ENCODE measurements at regions not wholly inside any gene's neighbourhood (a gene's known extent, or its start where the extent isn't known, plus 50 kb on each side); places are given as distances from the start of the nearest gene placed in this dataset.

DNA sequence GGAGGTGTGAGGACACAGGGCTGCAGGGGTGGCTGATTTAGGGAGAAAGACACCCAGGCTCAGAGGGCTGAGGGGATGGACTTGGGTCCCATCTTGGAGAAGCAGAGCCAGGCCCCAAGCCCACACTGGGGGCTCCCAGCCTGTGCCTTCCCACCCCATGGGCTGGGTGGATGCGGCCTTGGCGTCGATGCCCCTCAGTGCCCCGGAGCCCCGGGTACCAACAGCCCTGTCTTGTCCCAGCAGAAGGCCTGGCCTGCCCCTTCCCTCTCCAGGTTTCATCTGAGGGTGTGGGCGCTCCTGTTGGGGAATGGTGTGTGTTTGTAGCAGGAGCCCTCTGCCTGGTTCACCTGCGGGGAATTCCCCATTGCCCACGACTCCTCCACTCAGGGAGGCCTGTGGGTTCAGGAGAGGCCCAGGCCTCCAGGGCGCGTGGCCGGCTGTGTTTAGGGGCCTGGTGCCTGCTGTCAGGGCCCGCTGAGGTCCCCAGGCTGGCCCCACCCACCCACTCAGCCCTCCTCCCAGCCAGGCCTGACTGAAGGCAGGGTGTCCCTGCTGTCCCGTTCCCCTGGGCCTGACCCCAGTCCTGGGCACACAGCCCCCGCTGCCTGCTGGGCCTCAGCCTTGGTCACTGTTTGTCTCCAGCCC, 51.1 kb upstream of the BEGAIN start:
- DNase-seq = no peak

DNA sequence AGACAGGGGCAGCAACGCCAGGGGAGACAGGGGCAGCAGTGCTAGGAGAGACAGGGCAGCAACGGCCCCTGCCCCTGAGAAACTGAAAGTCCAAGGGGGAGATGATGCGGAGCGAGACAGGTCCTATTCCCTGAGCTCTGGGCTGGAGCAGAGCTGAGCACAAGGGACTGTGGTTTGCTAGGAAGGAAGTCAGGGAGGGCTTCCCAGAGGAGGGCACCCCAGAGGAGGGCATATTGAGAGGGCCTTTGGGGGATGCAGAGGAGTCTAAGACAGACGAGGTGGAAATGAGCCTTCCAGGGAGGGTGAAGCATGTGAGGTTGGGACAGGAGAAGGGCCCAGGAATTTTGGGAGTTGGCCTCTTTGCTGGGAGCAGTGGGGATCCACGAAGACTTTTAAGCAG, 52.1 kb upstream of the BEGAIN start:
- DNase-seq = no peak

DNA sequence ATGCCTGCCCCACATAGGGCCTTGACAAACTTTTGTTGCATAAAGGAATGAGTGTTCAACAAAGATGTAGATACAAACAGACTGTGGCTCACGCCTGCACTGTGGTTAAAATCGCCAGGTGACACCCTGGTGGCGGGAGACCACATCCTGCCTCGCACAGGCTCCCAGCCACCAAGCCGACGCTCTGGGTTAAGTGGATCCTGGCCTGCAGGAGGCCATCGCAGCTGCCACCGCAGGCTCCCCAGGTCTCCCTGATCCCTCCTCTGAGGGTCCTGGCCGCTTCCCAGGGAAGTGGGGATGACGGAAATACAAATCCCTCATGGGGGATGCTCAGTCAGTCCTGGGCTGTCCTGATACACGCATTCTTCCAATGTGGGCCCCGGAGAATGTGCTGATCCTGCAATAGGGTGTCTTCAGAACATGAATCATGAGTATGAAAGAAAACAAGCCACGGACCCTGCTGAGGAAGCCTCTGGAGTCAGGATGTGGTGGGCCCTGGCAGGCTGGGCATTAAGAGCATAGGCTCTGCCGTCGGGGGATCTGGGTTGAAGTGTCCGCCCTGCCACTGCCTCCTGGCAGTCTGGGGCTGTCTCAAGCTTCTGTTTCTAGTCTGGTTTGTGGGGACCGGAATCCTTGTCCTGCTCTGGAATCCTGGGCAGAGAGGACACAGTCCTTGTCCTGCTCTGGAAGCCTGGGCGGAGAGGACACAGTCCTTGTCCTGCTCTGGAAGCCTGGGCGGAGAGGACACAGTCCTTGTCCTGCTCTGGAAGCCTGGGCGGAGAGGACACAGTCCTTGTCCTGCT, 53.5 kb upstream of the BEGAIN start:
- no peak for DNase-seq

DNA sequence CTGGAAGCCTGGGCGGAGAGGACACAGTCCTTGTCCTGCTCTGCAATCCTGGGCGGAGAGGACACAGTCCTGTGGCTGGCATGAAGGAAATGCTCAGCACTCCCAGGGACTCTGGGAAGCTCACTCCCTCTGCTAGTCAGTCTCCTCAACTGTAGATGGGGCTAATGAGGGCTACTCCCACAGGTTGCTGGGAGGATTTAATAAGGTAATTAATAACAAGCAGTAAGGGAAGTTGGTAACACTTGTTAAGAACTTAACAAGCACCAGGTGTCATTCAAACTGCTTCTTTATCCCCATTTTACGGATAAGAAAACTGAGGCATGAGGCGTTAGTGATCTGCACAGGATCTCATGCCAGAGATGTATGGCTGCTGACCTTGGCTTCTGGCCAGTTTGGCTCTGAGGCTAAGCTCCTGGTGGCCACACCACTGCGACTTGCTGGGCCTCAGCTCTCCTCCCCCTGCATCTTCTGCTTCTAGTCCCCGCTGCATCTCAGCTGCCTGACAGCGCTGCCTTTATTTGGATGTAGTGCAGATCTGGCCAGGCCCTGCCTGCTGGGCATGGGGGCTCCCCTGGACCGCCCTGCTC, 54.1 kb upstream of the BEGAIN start:
- no peak for DNase-seq

DNA sequence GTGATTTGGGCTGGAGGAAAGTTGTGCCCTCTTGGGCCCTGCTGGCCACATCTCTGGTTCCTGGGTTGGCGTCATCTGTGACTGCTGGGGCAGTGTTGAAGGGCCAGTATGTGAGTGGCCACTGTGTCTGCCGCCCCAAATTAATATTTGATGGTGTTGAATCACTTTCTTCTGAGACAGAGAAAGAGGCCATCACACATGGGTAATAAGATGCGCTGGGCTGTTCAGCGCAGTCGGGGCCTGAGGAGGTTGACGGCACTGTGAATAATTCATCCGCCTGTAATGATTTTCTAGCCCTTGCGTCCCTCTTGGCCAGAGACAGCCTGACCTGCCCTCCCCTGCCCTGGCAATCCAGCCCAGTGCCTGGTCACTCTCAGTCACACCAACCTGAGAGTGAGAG, 56.2 kb upstream of the BEGAIN start:
- DNase-seq = no peak

DNA sequence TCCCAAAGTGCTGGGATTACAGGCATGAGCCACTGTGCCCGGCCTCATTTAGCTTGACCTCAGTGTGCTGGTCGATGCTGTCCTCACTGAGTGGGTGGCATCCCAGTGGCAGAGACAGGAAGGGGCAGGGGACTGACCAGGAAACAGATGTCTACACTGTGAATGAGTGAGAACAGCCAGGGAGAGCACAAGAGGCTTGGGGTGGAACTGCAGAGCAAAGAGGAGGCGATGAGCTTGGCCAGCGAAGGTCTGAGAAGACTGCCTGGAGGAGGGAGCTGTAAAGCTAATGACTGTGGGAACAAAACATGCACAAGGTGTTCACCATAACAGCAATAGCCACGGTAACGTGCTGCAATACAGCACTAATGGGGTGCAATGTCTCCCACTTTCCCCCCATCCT, 57.2 kb upstream of the BEGAIN start:
- DNase-seq = no peak

DNA sequence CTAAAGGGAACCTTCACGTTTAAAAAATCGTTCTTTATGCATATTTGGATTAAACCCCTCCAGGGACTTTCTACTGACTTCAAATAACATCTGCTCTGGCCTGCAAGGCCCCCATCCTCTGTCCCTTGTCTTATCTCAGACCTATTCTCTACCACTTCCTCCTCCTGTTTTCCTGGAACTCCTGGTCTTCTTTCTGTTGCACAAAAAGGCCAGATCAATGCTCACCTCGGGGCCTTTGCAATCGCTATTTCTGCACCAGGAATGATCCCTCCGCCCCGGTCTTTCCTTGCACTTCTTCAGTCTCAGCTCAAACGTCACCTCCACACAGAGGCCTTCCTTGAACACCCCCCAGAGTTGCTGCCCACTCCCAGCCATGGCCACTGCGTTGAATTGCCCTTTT, 57.6 kb upstream of the BEGAIN start:
- no peak for DNase-seq

DNA sequence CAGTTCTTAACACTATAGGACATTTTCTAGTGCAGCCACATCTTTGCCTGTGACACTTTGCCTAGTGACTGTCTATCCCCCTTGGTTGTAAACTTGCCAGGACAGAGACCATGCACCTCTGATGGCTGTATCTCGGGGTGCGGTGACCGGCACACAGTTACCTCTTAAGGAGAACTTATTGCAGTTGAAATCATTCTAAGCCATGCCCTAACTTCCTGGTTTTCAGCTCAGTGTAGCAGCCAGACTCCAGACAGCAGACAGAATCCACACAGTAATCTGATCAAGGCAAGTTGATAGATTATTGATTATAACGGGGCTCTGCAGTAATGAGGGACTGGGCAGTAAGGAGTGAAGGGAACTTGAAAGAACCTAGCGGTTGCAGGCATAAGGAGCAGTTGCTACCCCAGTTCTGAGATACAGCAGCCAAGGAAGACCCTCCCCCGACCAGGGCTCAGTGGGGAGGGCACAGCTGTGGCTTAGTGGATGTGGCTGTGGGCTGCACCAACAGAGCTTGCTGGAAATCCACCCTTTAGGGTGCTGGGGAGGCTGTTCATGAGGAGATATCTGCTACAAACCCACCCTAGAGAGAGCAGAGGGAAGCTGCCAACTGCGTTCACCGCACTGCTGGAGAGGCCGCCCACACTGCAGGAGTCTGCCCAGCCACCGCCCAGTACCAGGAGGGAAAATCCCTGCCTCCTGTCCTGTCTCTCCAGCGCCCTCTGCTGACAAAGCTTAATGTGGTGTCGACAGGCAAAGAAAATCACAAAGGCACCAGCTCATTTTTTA, 58.2 kb upstream of the BEGAIN start:
- peak; percentile 44 for DNase-seq

DNA sequence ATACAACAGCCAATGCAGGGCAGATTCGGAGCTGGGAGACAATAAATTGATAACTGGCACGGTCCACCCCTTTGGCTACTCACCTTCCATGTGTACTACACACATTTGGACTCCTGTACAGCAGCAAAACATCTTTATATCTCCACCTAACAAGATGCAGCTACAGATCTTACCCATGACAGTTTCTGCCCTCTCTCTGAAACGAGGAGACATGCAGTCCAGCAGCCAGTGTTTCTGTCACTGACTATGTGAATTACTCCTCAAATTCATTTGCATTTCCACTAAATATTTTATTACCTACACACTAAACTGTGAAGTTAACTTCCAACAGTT, 58.7 kb upstream of the BEGAIN start:
- no peak for DNase-seq

DNA sequence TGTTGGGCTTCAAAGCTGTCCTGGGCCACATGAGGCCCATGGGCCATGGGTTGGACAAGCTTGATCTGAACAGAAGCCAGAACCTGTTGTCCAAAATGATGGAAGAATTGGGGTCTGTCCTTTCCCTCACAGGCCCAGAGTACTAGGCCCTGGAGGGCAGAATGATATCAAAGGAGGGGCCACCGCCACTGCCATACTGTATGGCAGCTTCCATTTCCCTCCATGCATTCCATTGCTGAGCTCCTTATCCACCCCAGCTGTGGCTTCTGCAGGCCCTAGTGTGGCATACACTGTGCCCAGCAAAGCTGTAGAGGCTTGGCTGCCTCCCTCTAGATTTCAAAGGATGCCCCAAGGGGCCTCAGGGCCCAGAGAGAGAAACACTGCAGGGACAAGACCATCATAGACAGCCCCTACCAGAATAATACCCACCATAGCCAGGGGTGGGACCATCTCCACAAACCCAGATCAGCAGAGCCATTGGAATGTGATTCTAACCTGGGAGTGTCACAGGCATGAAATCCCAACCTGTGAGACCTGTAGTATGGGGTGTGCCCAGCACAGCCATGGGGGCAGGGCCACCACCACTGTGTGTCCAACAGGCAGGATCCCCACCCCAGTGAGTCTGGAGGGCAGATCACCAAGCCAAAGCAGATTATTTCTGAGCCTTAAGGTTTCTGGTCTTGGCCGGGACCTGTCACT, 61.4 kb upstream of the BEGAIN start:
- DNase-seq = no peak

DNA sequence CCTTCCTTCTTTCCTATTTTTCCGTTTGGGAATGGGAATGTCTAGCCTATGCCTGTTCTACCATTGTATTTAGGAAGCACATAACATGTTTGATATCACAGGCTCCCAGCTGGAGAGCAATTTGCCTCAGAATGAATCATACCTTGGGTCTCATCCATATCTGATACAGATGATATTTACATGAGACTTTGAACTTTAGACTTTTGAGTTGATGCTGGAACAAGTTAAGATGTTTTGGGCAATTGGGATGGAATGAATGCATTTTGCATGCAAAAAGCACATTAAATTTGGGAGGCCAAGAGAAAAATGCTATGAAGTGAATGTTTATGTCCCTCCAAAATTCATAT, 61.9 kb upstream of the BEGAIN start:
- DNase-seq = no peak

DNA sequence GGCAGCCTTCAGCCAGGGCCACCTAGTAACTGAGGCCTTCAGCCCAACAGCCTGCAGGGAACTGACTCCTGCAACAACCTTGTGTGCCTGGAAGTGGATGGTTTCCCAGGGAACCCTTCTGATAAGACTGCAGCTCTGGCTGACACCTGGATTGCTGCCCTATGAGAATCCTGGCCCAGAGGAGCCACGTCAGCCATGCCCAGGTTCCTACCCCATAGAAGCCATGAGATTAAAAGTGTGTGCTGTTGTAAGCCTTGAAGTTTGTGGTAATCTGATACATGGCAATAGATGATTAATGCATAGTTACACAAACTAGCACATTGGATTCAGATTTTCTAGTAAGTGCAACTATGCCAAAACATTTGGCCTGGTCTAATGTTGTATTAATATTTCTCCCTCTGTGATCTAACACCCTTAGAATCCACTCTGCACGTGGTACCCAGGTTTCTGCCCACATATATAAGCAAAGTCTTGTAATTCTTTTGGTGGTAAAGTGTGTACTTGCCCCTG, 64.8 kb upstream of the BEGAIN start:
- DNase-seq = no peak

DNA sequence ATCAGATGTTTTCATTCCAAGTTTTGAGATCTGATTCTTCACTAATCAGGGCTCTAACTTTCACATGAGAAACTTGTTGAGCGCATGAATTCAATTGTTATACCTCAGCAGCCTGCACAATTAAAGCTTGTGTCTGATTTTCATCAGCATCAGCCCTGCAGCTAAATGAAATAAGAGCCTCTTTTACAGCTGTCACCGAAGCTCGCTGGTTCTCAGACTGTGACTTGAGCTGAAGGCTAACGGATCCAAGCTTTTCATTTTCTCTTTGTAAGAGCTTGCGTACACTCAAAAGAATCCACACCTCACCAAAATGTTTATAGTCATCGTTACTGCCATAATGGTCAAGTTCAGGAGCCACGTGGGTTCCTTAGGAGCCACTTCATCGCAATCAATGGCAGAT, 65.5 kb upstream of the BEGAIN start:
- DNase-seq = no peak

DNA sequence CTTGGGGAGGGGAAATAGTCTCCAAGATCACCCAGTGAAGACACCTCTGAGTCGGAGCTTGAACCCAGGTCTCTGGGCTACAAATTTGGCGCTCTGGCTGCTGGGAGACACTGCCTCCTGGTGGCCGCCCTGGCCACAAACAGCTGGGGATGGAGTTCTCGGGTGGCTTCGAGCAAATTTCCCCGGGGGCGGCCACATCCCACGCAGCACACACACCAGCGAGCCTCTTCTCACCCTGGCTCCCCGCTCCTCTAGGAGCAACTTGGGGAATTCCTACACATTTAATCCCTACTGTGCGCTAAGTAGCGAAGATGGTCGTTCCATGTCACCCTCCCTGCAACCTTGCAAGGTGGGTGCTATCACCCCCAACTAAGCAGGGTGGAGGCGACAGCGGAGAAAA, 66.2 kb upstream of the BEGAIN start:
- DNase-seq = no peak

DNA sequence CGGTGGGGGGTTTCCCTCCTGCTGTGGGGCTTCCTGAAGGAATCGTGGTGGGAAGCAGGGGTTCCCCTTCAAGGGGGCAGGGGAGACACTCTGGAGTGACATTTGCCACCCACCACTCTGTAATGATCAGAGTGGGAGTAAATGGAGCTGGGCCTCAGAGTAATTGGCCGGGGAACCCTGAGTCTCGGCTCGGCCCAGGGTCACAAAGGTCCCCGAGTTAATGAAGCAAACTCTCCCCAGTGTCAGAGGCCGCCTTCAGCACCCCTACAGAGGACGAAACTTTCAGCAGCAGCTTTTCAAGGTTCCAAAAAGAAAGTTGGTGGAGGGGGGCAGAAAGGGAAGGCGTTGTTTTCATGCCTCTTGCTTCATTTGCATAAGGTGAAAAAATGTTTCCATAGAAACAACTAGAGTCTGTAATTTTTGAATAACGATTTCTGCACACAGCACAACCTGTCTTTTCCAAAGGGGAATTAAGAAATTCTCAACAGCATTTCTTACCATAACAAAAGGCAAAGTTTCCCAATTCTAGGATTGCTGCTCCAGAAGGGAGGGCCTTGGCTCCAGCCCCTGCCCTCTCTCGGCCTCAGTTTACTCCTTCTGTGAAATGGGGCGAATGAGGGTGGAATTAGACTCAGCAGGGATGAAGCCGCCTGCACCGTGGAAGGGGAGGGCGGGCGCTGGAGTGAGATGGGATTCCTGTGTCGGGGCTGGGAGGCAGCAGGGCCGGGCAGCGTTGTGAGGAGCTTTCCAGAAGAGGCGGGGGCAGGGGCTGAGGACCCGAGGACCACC, 67.0 kb upstream of the BEGAIN start:
- DNase-seq = no peak

DNA sequence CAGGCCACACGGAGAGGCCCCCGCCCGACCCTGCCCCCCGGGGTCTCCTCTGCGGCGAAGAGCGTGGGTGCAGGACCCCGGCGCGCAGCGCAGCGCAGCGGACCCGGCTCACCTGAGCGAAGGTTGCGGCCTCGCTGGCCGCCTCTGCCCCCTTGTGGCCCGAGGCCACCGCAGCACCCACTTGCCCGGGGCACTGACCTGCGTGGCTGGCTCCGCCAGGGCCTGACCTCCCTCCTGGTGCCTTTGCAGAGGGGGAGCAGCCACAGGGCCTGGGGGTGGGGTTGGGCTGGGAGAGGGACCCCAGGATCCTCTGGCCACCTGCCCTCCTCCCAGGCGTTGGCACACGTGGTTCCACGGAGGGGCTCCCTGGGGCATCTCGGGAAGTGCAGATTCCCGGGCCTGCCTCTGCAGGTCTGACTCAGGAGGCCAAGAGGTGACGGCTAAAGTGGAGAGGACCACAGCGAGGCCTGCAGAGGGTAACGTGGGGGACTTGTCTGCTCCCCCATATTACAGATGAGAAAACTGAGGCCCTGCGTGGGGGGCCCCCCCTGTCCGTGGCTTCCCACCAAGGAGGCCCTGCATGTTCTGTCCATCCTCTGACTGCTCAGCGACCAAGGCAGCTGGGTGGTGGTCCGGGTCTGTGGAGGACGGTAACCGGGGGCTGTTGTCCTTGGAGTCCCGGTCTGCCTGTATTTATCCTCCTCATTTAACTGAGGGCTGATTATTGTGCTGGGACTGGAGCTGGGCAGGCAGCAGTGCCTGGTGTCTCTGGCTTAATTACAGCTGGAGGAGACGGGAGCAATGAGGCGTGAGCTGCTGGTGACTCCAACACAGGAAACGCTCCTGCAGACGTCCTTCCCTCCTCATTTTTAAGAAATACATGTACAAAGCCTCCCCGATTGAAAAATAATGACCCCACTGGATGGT, 67.9 kb upstream of the BEGAIN start:
- no peak for DNase-seq

DNA sequence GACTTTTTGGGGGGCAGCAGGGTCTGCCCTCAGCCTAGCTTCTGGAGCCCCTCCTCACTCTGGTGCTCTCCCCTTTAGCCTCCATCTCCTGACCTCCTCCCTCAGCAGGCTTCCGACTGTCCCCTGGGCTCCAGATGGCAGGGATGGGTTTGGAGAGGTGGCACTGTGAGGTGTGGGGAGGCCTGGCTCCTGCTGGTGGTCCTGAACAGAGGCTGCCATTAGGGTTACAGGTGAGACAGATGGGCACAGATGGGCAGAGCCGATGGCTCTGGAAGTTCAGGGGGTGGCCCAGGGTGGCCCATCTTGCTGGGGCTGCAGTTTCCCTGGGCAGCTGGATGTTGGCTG, 68.5 kb upstream of the BEGAIN start:
- no peak for DNase-seq

DNA sequence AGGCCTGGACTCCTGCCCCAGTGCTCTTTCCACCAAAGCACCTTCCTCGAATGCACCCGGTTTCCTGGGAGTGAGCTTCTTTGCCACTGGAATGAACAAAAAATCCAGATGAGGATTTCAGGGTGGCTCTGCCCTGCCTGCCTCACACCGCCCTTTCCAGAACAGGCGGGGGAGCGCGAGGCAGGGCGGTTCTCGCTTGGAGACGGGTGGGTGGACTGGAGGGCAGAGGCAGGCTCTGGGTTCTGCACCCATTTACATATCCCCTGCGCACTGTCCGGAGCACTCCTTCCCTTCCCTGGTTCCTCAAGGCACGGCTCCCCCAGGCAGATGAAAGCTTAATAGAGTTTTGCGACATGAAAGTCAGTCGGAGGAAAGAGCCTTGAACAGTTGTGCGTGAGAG, 69.7 kb upstream of the DLK1 start:
- DNase-seq = no peak

DNA sequence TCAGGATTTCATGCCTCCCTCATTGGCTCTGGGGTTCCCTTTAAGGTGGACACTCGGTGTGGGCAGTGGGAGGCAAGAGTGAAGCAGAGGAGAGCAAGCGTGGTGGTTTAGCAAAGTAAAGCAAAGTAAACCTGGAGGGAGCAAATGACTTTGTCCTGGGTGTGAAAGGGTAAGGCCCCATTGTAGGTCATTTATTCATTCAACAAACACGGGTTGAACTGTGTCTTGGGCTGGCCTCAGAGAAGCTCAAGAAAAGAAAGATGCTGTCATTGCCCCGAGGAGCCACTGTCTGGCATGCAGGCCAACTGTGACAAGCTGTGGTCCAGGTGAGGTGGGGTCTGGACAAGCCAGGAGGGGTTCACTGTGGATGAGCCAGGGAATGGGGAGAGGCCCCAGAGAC, 68.9 kb upstream of the DLK1 start:
- DNase-seq = no peak

DNA sequence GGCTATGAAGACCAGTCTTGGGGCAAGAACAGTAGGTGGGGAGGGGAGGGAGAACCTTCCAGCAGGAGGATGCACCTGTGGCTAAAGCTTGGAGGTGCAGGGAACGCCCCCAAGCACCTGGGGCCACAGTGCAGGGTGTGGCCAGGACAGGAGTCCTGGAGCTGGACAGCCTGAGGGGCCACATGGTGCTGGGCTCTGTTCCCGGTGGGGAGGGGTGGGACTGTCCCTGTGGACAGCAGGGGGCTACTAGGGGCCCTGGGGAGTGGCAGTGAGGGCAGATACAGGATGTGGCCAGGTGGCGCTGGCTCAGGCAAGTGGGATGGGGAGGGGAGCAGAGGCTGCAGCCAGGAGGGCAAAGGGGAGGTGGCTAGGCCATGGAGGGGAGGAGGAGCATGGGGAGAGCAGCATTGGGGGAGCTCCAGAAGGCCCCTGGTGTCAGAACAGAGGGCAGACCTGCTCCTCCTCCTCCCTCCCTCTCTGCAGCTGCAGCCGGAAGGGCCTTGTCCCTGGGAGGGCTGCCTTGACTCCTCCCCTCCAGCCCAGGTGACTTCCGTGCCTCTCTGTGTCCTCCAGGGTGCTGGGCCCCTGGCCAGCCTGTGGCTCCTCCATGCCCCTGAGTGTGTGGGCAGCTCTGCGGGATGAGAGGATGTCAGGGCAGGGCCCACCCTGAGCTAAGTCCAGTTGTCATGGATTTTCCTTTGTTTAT, 68.4 kb upstream of the DLK1 start:
- no peak for DNase-seq

All from NCI-H2081 treated with DMSO at 0.1 percent for 48 hours (cell line).